ENCODE measurements at regions not wholly inside any gene's neighbourhood (a gene's known extent, or its start where the extent isn't known, plus 50 kb on each side); places are given as distances from the start of the nearest gene placed in this dataset.

DNA sequence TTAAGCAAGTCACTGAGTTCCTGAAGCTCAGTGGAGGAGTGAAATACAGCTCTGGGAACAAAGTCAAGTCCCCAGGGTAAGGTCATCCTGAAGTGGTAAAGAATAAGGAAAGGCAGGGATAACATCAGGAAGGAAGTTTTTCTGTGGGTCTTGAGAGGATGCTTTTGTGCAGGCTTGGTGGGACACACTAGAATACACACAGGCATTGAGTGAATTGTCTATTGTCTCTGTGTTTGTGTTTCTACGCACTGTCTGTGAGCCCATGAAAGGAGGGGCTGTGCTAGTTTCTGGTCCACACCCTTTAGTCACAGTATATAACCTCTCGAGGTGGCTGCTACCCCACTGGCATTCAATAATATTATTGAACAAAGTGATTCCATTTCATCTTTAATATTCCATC is 95.8 kb upstream of the ABCB5 start:
- H4K20me1 ChIP-seq (ENCODE audit: low read depth, low read length), result no peaks in the 10 kb centered on the region
- H3F3A ChIP-seq (ENCODE audit: insufficient read depth), result no peaks in the 10 kb centered on the region
- H3K9me3 ChIP-seq (ENCODE audit: insufficient read depth, low read length), result no peaks in the 10 kb centered on the region
- H3K4me3 ChIP-seq (ENCODE audit: insufficient read depth, low read length, poor library complexity, severe bottlenecking), result no peak overlapping the region
- H3K79me2 ChIP-seq (ENCODE audit: insufficient read depth, low read length), result no peaks in the 10 kb centered on the region
- H3K4me2 ChIP-seq (ENCODE audit: low read depth, low read length, poor library complexity, severe bottlenecking), result no peak overlapping the region
- no peaks in the 10 kb centered on the region for H3K27me3 ChIP-seq (ENCODE audit: low read length)
- no peak overlapping the region for H3K9ac ChIP-seq (ENCODE audit: low read length)
- no peak overlapping the region for H2AFZ ChIP-seq (ENCODE audit: low read depth, low read length, severe bottlenecking)
- H3K9me2 ChIP-seq (replicated peaks; ENCODE audit: insufficient read depth, low read length), result no peaks in the 10 kb centered on the region; the same call in 1 of the 2 replicates
- no peak overlapping the region for H3K27ac ChIP-seq (ENCODE audit: low read depth, low read length)
- no peaks in the 10 kb centered on the region for H3K36me3 ChIP-seq (ENCODE audit: low read length)
- TF ChIP-seq, protein P1, sequence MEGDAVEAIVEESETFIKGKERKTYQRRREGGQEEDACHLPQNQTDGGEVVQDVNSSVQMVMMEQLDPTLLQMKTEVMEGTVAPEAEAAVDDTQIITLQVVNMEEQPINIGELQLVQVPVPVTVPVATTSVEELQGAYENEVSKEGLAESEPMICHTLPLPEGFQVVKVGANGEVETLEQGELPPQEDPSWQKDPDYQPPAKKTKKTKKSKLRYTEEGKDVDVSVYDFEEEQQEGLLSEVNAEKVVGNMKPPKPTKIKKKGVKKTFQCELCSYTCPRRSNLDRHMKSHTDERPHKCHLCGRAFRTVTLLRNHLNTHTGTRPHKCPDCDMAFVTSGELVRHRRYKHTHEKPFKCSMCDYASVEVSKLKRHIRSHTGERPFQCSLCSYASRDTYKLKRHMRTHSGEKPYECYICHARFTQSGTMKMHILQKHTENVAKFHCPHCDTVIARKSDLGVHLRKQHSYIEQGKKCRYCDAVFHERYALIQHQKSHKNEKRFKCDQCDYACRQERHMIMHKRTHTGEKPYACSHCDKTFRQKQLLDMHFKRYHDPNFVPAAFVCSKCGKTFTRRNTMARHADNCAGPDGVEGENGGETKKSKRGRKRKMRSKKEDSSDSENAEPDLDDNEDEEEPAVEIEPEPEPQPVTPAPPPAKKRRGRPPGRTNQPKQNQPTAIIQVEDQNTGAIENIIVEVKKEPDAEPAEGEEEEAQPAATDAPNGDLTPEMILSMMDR (IDR thresholded peaks at IDR 0.05; ENCODE audit: insufficient read depth, low read length, poor library complexity, severe bottlenecking), result no peak
- no peak for TF ChIP-seq EZH2phosphoT487 (conservative IDR thresholded peaks at IDR 0.05; ENCODE audit: low read length)

DNA sequence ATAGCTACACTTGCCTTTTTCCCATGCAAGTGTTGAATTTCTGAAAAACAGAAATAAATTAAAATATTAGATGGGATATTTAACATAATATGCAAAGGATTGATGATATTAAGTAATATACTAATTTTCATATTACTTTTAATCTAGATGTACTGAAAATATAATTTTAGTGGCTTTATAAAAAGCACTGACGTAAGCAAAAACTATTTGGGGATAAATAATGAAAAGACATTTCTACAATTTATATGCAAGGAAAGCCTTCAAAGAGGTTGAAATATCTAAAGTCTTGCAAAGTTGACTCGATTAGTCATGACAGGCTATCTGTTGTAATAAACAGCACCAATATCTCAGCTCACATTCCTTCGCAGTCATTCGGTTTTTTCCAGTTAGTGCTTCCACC is 94.9 kb upstream of the ABCB5 start:
- no peak overlapping the region for H3K4me3 ChIP-seq (ENCODE audit: insufficient read depth, low read length, poor library complexity, severe bottlenecking)
- H3K27me3 ChIP-seq (ENCODE audit: low read length), result no peaks in the 10 kb centered on the region
- no peak overlapping the region for H3K9ac ChIP-seq (ENCODE audit: low read length)
- no peaks in the 10 kb centered on the region for H4K20me1 ChIP-seq (ENCODE audit: low read depth, low read length)
- H3K9me2 ChIP-seq (replicated peaks; ENCODE audit: insufficient read depth, low read length), result no peaks in the 10 kb centered on the region; the same call in 1 of the 2 replicates
- H3F3A ChIP-seq (ENCODE audit: insufficient read depth), result no peaks in the 10 kb centered on the region
- H3K9me3 ChIP-seq (ENCODE audit: insufficient read depth, low read length), result no peaks in the 10 kb centered on the region
- no peak overlapping the region for H3K27ac ChIP-seq (ENCODE audit: low read depth, low read length)
- no peaks in the 10 kb centered on the region for H3K36me3 ChIP-seq (ENCODE audit: low read length)
- TF ChIP-seq, protein P1 (IDR thresholded peaks at IDR 0.05; ENCODE audit: insufficient read depth, low read length, poor library complexity, severe bottlenecking), result no peak
- TF ChIP-seq EZH2phosphoT487 (conservative IDR thresholded peaks at IDR 0.05; ENCODE audit: low read length), result no peak
- H2AFZ ChIP-seq (ENCODE audit: low read depth, low read length, severe bottlenecking), result no peak overlapping the region
- no peak overlapping the region for H3K4me2 ChIP-seq (ENCODE audit: low read depth, low read length, poor library complexity, severe bottlenecking)
- no peaks in the 10 kb centered on the region for H3K79me2 ChIP-seq (ENCODE audit: insufficient read depth, low read length)

DNA sequence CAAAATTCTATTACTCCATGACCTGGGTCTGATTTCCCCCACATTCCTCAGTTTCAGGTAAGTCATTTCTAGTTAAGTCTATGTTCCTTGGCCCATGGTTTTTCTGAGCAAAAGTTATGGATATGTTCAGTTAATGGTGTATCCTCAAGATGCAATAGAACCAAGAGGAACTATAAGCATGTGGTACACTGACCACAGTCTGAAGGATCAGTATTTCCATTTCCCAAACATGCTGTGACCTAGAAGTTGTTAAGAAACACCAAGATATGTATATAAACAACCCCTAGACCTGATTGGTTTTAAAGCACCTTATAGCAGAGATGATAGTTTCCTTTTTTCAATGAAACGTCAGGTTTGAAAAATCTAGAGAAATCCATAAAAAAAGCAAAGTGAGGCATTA is 94.2 kb upstream of the ABCB5 start:
- no peak for TF ChIP-seq EZH2phosphoT487 (conservative IDR thresholded peaks at IDR 0.05; ENCODE audit: low read length)
- TF ChIP-seq, protein P1 (IDR thresholded peaks at IDR 0.05; ENCODE audit: insufficient read depth, low read length, poor library complexity, severe bottlenecking), result no peak
- Histone ChIP-seq H3K27ac (ENCODE audit: low read depth, low read length) (no peak overlapping the region), H3K36me3 (ENCODE audit: low read length) (no peaks in the 10 kb centered on the region), H2AFZ (ENCODE audit: low read depth, low read length, severe bottlenecking) (no peak overlapping the region), H3K9me2 (replicated peaks; ENCODE audit: insufficient read depth, low read length) (no peaks in the 10 kb centered on the region; the same call in 1 of the 2 replicates), H4K20me1 (ENCODE audit: low read depth, low read length) (no peaks in the 10 kb centered on the region), H3K27me3 (ENCODE audit: low read length) (no peaks in the 10 kb centered on the region), H3K9ac (ENCODE audit: low read length) (no peak overlapping the region), H3K79me2 (ENCODE audit: insufficient read depth, low read length) (no peaks in the 10 kb centered on the region), H3K4me3 (ENCODE audit: insufficient read depth, low read length, poor library complexity, severe bottlenecking) (no peak overlapping the region), H3F3A (ENCODE audit: insufficient read depth) (no peaks in the 10 kb centered on the region), H3K4me2 (ENCODE audit: low read depth, low read length, poor library complexity, severe bottlenecking) (no peak overlapping the region), H3K9me3 (ENCODE audit: insufficient read depth, low read length) (no peaks in the 10 kb centered on the region)

Measured in SU-DHL-6 (cell line).